SK-N-DZ (cell line): ENCODE measurements at regions not wholly inside any gene's neighbourhood (a gene's known extent, or its start where the extent isn't known, plus 50 kb on each side); places are given as distances from the start of the nearest gene placed in this dataset.

Experiments used
- DNase-seq: peaks from one replicate; pipeline ENCODE4 v3.0.0-alpha.2; 2015; ENCODE audit warnings: low spot score

DNA sequence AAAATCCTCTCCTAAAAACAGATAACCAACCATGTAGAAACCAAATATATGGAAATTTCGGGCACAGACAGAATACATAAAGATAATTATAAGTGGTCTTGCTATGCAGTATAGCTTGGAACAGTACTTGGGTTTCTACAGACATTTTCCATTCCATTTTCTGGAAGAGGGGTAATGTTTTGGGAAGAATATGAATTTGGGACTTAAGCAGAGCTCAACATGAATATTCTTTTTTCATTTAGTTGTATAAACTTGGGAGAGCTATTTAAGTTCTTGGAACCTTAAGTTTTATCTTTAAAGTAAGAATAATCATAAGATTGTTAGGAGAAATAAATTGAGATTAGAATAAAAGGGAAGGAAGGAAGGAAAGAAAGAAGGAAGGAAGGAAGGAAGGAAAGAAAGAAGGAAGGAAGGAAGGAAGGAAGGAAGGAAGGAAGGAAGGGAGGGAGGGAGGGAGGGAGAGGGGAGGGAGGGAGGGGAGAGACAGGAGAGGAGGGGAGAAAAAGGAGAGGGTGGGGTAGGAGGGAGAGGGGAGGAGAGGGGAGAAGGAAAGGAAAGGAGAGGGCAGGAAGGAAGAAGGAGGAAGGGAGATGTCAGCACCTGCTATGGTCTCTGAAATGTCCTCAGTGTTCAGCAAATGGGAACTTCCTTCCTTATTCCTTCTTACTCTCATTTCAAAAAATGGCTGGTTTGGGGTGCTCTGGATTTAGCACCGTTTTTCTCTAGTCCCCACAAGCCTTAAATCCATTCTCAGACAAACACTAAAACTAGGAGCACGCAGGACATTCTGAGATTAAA, 248.3 kb downstream of the LY86 start:
- no peak for DNase-seq

DNA sequence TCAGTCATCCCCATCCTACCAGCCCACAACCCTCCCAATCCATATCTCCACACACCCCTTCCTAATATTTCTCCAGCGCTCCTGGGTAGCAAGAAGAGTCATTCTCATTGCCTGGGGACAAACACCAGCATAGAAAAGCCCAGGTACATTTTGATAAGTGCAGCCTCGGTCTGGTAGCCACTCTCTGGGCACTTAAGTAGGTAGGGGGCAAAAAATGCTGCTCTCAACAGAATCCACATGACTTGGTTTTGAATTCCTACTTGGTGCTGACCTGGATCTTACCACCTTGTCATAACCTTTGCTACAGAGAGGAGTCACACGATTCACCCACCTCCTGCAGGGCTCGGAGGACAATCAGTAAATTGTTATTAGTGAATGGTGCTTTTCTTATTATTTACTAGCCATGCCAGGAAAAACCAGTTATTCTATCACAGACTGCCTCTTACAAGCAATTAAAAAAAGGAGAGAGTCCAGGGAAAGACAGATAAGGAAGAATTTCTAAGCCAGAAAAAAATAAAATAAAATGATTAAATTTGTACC, 249.1 kb downstream of the LY86 start:
- DNase-seq: no peak

DNA sequence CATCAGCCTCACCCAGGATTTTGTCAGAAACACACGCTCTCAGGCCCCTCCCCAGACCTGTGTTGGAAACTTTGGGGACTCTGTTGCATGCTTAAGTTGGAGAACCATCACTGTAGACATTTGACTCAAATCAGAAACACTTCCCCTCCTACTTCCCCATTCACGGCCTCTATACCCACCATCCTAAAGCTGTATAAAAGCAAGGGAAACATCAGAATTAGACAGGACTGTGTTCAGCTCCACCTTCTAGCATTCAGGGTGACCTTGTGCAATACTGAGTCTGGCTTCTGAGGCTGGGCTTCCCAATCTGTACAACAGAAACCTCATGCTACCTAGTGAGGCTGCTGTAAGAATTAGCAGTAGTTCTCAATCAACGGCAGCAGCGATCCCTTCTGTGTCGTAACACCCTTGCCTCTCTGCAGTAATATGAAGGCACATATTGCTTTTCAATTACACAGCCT, 252.3 kb downstream of the LY86 start:
- DNase-seq: no peak

DNA sequence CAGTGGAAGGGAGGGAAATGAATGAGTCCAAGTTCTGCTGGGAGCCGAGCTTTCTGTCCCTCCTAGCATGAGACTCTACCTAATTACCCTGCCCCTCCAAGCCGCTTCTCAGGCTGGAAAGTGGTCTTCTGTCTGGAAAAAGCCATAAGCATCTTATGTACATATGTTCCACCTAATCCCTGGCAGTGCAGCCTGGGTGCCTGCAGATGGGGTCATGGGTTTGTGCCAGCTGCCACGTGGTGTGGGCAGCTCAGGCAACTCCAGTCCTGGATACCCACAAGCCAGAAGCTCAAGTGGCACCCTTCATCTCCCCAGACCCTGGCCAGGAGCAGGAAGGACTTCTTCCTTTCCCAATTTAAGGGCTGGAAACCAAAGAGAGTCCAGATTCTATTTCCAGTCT, 253.1 kb downstream of the LY86 start:
- no peak for DNase-seq

DNA sequence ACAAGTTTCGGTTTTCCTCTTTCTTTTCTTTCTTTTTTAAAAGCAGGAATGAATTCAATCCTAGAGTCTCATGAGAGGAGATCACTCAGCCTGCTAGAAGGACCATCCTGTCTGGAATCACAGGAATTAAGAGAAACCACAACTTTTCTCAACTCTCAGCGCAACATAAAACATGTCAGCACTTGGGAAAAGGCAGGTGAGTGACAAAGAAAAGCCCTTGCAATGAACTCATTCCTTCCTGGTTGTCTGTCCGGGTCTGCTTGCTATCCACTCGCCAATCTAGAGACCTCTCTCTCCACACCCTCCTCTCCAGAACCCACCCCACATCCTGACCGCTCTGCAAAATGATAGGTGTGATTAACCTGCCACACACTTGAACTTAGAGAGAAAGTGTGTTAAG, 253.8 kb downstream of the LY86 start:
- DNase-seq: no peak

DNA sequence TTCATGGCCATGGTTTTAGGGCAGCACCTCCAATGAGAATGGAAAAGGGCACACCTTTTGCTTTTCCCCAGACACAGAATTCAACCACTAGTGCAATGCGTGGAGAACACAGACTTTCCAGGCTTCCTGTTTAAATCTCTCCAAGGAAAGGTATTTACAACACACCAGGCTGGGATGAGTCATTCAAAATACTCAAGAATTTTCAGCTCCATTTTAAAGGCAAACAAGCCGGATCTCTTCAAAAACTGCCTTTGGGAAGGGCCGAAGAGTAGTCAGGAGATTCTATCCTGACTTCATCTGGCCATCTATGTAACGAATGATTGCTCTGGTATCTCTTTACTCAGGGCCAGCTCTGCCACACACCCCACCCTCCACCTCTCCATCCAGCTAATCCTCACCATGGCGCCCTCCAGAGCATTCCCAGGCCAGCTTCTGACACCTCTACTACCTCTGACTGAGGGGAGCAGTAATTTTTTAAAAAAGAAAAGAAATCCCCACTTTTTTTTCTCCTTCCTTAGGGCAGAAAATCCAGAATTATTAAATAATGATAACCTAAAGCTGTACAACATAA, 254.6 kb downstream of the LY86 start:
- no peak for DNase-seq

DNA sequence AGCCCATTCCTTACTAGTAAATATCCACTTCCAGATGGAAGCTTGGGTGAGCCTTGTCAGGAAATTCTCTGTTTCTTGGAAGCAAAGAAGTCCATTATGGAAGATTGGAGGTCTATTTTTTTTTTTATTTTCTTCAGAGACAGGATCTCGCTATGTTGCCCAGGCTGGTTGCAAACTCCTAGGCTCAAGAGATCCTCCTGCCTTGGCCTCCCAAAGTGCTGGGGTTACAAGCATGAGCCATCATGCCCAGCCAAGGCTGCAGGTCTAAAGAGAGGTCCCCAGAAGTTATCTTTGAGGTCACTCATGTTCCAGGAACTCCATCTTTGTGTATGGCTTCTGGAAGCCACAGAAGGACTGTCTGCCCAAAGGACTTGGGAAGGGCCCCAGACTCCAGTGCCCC, 255.3 kb downstream of the LY86 start:
- no peak for DNase-seq

DNA sequence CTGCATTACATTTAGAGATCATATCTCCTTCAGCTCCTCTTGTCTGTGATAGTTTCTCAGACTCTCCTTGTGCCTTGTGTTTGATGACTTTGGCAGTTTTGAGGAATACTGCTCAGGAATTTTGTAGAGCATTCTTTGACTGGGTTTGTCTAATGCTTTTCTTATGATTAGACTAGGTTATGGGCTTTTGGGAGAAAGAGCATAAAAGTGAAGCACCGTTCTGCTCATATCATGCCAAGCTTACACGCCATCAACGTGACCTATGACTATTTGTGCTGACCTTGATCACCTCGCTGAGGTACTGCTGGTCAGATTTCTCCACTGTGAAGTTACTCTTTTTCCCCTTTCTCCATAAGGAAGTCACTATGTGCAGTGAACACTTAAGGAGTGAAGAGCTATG, 256.0 kb downstream of the LY86 start:
- DNase-seq: no peak

DNA sequence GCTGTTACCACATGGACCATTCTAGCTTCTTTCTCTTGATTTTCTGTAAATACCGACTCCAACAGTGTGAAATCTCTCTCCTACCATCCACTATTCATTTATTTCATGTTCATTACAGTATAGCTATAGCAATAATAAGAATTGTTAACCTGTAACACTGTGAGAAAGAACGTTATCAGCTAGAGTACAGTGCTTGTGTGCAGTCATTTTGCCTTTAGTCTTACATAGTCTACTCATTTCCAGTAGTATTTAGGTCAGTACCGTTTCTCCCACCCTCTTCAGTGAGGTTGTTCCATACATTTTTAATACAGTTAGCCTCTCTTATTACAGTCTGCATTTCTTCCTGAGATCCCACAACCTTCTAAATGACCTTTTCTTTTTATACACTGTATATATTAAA, 257.1 kb downstream of the LY86 start:
- no peak for DNase-seq

DNA sequence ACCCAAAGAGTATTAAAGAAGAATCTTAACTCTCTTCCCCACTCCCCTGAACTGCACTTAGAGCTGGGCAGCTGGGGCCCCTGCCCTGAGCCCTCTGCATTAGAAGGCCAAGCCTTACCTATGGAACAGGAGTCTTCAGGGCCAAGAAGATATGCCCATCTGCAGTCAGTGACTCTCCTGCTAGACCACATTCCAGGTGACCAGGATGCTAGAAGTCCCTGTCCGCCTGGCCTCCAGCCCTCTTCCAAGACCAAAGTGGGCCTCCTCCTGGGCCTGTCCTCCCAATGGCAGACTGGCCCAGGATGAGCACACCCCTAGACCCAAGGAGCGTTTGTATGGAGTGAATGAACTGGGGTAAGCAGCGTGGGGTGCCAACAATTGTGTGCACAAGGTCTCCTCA, 259.1 kb downstream of the LY86 start:
- DNase-seq: no peak

DNA sequence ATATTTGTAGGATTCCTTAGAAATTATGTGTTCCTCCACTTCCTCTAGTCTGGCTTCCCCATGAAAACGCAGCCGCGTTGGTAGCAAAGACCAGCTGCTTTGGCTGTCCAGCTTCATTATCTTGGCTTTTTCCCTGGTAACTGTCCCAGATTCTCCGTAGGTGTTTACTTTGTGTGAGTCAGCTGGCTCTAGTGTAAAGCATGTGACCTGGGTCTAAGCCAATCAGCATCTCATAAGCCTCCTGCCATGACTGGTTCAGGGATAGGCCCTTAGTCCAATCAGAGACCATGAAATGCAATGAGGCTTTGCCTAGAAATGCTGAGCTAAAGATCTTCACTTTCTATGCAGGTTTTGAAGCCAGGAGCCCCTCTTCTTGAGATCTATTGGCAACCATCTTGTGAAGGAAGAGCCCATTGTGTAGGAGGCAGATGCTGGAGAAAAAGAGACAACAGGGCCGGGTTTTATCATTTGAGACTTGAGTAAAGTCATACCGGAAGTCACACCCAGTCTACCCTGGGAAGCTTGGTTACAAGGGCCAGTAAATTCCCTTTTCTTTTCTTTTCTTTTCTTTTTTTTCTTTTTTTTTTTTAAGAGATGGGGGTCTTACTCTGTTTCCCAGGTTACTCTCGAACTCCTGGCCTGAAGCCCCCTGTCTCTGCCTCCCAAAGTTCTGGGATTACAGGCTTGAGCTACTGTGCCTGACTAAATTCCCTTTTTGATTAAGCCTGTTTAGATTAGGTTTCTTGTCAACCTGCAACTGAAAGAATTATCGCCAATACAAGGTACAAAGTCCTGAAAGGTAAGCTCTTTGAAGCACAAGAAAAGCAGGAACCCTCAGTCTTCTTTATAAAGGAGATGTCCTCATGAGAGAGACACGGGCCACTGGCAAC, 256.5 kb upstream of the RREB1 start:
- DNase-seq: no peak

DNA sequence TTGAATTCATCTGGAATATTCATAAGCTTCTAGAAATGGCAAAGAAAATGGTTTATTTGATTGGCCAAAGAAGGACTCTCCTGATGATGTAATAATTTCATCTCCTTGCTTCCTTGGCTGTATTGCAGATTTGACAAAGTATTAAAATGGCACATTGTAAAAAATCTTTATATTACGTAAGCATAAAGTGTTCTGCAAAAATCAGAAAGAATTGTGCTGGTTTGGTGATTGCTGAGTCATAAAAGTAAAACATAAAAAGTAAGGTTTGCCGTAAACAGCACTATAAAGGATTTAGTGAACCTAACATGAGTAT, 255.9 kb upstream of the RREB1 start:
- no peak for DNase-seq

DNA sequence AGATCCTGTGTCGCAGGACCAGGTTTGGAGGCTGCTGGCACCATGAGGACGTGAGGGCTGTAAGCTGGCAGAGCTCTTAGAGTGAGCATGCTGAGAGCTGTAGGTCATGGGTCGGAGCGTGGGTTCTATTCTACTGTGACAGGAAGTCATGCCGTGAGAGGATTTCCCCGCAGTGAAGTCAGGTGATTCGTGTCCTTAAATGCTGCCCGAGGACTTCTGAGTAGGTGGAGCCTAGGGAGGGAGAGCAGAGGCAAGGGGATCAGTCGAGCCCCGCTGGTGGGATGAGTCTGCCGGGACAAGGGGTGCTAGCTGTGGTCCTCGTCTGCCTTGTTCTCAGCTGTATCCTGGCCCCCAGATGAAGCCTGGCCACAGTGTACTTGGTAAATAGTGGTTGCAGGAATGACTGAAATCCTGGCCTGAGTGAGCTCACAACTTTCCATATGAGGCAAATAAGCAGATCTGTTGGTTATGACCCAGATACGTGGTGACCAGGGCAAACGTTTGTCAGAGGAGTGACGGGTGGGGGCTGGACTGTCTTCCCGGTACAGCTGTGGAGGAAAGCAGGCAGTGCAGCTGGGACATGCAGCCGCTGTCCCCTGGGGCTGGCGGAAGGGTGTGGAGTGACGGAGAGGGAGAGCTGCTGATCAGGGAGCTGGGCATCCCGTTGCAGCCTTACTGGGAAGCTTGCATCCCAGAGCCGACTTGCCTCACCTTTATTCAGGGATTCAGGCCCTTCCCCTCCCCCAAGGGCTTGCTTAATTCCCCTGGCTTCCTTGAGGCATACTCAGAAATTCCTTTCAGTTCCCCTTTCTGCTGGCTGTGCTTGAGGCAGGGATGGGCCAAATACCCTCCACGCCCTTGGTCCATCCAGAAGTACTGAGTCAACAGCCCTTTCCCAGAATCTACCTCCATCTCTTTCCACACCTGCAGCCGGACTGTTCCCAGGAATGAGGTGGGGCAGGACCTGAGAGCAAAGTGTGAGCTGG, 250.9 kb upstream of the RREB1 start:
- no peak for DNase-seq

DNA sequence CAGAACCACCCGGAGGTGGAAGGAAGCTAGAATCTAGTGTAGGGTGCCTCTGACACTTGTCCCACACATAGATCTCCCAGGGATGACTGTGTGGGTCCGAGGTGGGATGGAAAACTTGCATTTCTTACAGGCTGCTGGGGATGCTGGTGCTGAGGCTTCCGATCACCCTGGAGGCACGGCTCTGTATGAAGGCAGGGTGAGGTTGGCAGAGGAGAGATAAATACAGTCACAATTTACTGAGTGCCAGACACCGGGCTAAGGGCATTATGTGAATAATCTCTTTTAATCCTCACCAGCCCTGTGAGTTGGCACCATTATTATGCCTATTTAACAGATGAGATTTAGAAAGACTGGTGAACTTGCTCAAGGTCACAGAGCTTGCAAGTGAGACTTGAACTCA, 250.2 kb upstream of the RREB1 start:
- no peak for DNase-seq

DNA sequence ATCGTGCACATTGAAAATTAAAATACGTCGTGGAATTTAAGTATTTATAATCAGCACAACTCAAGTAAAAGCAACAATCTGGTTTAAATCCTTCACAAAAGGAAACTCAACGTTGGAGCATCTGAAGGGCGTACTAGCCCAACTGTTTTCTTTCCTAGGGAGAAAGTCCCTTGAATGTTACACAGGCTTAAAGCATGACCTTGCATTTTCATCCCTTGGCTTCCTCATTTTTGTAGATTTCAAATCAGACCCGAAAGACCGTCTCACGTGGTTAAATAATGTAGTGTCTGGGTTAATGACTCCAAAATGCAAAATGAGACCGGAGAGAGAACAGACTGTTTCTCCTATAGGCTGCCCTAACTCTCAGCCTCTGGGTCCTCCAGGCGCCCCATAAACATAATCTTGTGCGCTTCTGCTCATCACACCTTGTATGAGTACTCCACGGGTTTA, 249.2 kb upstream of the RREB1 start:
- DNase-seq: no peak

DNA sequence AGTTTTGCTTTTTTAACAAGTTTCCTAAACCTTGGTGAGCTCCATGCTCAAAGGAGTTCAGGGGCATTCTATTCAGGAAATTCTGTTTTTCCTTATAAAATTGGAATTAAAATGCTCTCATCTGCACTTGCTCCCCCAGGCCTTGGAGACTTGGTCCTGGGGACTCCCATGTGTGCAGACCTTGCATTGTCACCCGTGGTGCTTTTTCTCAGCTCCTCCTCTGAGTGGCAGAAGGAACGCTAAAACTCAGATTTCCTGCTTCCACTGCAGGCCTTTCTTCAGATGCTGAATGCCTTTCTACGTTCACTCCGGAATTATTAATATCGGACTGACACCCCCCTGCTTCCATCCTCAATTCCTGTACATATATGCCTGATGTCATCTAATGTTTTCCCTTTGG, 248.7 kb upstream of the RREB1 start:
- DNase-seq: no peak

DNA sequence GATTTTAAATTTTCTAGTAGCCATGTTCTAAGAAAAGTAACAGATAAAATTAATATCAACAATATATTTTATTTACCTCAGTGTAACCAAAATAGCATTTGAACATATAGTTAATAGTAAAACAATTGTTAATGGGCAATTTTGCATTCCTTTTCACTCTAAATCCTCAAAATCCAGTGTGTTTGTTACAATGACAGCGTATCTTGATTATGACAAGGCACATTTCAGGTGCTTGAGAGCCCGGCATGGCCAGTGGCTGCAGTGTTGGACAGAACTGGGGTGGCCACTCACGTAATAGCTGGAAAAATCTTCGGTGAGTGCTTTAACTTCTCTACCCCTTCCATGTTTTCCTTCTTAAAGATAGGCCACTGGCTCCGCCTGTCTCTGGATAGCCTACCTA, 248.0 kb upstream of the RREB1 start:
- DNase-seq: no peak

DNA sequence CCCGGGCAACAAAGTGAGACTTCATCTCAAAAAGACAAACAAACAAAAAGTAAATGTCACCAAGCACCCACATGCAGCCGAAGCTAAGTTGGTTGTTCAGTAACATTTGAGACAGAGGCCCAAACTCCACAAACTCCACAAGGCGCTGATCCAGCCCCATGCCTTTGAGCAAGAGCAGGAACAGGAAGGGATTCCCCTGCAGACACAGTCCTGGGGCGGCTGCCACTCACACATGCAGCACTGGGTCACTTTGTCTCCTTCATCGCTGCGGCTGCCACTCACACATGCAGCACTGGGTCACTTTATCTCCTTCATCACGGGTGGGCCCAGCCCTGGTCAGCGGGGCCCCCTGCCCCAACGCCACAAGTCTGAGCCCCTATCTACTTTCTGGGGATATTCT, 246.9 kb upstream of the RREB1 start:
- no peak for DNase-seq

DNA sequence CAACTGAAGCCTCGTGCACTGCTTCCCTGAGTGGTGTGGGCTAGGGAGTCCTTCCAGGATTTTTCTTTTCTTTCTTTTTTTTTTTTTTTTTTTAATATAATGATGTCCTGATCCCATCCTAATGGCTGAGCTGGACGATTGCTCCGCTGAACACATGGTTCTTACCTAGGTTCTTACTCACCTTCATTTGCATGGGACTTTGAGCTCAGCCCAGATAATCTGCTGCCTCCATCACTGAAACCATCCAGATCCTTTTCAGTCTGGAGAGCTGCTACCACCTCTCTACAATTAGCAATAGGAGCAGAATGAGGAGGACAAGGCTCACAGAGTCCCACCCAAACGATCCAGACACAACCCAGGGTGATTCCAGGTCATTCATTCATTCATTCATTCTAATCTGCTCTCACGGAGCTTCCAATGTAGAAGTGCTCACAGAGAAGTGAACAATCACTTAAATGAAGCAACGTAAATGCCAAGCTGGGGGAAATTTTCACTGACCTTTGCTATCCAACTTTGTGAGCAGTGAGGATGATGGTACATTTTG, 246.3 kb upstream of the RREB1 start:
- no peak for DNase-seq

DNA sequence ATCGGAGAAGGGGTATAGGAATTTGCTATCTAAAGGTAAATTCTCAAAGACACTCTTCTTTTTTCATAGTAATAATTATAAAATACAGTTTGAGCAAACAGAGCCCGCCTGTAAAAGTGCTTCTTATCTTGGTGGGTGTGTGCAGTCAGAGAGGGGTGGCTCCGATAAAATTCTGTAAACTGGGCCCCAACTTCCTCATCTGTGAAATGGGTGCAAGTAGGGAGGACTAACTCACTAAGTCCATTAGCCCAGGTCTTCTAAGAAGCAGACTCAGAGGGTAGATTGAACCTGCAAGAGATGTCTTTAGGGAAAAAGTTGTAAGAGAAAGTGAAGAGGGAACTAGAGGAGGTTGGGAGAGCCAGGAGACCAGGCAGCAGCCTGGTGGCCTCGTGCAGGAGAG, 245.8 kb upstream of the RREB1 start:
- DNase-seq: no peak
